H9 (cell line): ENCODE measurements at regions not wholly inside any gene's neighbourhood (a gene's known extent, or its start where the extent isn't known, plus 50 kb on each side); places are given as distances from the start of the nearest gene placed in this dataset.

ENCODE experiments used
- DNase-seq: peaks from one replicate; pipeline ENCODE4 v3.0.0-alpha.2; 2017
- H2AFZ ChIP-seq: one replicate; pipeline ENCODE4 v1.6.1; 2013; ENCODE audit warnings: mild to moderate bottlenecking, low read length, control low read depth, moderate library complexity
- H2AK5ac ChIP-seq: 2 replicates; pipeline ENCODE4 v1.6.1; 2013; ENCODE audit warnings: low read length, control low read depth, mixed read lengths; ENCODE audit not compliant: insufficient read length
- H2BK120ac ChIP-seq: one replicate; pipeline ENCODE4 v1.6.1; 2013; ENCODE audit warnings: low read depth, mild to moderate bottlenecking, low read length, control low read depth, inconsistent platforms; ENCODE audit not compliant: poor library complexity, severe bottlenecking
- H2BK12ac ChIP-seq: 2 replicates; pipeline ENCODE4 v1.6.1; 2013; ENCODE audit warnings: low read length, control low read depth, mixed read lengths, low read depth; ENCODE audit not compliant: insufficient read length
- H2BK15ac ChIP-seq: 2 replicates; pipeline ENCODE4 v1.6.1; 2013; ENCODE audit warnings: low read depth, low read length, control low read depth
- H2BK20ac ChIP-seq: one replicate; pipeline ENCODE4 v1.6.1; 2013; ENCODE audit warnings: low read depth, mild to moderate bottlenecking, low read length, control low read depth, inconsistent platforms; ENCODE audit not compliant: poor library complexity, severe bottlenecking
- H2BK5ac ChIP-seq: 2 replicates; pipeline ENCODE4 v1.6.1; 2013; ENCODE audit warnings: low read length, control low read depth, mixed read lengths; ENCODE audit not compliant: insufficient read length
- H3K14ac ChIP-seq: 2 replicates; pipeline ENCODE4 v1.6.1; 2013; ENCODE audit warnings: low read length, control low read depth; ENCODE audit not compliant: insufficient read depth
- H3K18ac ChIP-seq: 2 replicates; pipeline ENCODE4 v1.6.1; 2013; ENCODE audit warnings: low read depth, mild to moderate bottlenecking, mixed read lengths, low read length, control low read depth; ENCODE audit not compliant: insufficient read length
- H3K23ac ChIP-seq: 2 replicates; pipeline ENCODE4 v1.6.1; 2013; ENCODE audit warnings: low read length, control low read depth, mixed read lengths, low read depth; ENCODE audit not compliant: insufficient read length
- H3K23me2 ChIP-seq: 2 replicates; pipeline ENCODE4 v1.6.1; 2013; ENCODE audit warnings: low read depth, mild to moderate bottlenecking, mixed read lengths, low read length, control low read depth; ENCODE audit not compliant: insufficient read length, poor library complexity, severe bottlenecking
- H3K27ac ChIP-seq: 2 replicates; pipeline ENCODE4 v1.5.1; 2013; ENCODE audit warnings: low read length, control low read depth, mixed read lengths, low read depth; ENCODE audit not compliant: insufficient read length
- H3K27me3 ChIP-seq: 2 replicates; pipeline ENCODE4 v1.6.1; 2013; ENCODE audit warnings: low read length, control low read depth, inconsistent platforms; ENCODE audit not compliant: insufficient read depth
- H3K4ac ChIP-seq: 2 replicates; pipeline ENCODE4 v1.6.1; 2013; ENCODE audit warnings: low read depth, mild to moderate bottlenecking, control low read depth, inconsistent platforms, low read length, moderate library complexity
- H3K4me1 ChIP-seq: 2 replicates; pipeline ENCODE4 v1.6.1; 2013; ENCODE audit warnings: low read length, control low read depth, inconsistent platforms; ENCODE audit not compliant: insufficient read depth
- H3K4me2 ChIP-seq: 2 replicates; pipeline ENCODE4 v1.6.1; 2013; ENCODE audit warnings: low read length, control low read depth, mixed read lengths; ENCODE audit not compliant: insufficient read length, insufficient read depth
- H3K56ac ChIP-seq: 2 replicates; pipeline ENCODE4 v1.6.1; 2013; ENCODE audit warnings: low read depth, mild to moderate bottlenecking, mixed read lengths, low read length, control low read depth; ENCODE audit not compliant: insufficient read length
- H3K79me1 ChIP-seq: 2 replicates; pipeline ENCODE4 v1.6.1; 2013; ENCODE audit warnings: low read depth, mild to moderate bottlenecking, moderate library complexity, low read length, control low read depth, inconsistent platforms; ENCODE audit not compliant: insufficient read depth, poor library complexity, severe bottlenecking
- H3K79me2 ChIP-seq: 2 replicates; pipeline ENCODE4 v1.6.1; 2013; ENCODE audit warnings: low read length, control low read depth, inconsistent platforms; ENCODE audit not compliant: insufficient read depth
- H3K9ac ChIP-seq: 2 replicates; pipeline ENCODE4 v1.6.1; 2013; ENCODE audit warnings: low read length, control low read depth, mixed read lengths; ENCODE audit not compliant: insufficient read length; ENCODE audit errors: extremely low read depth
- H3K9me3 ChIP-seq: one replicate; pipeline ENCODE4 v1.6.1; 2013; ENCODE audit warnings: low read depth, low read length, inconsistent platforms; ENCODE audit not compliant: control insufficient read depth
- H3T11ph ChIP-seq: one replicate; pipeline ENCODE4 v1.6.1; 2013; ENCODE audit warnings: mild to moderate bottlenecking, low read length, control low read depth, inconsistent platforms
- H4K20me1 ChIP-seq: one replicate; pipeline ENCODE4 v1.6.1; 2013; ENCODE audit not compliant: control insufficient read depth, insufficient read length, insufficient read depth
- H4K5ac ChIP-seq: 2 replicates; pipeline ENCODE4 v1.6.1; 2013; ENCODE audit warnings: low read depth, mild to moderate bottlenecking, mixed read lengths, low read length, control low read depth; ENCODE audit not compliant: insufficient read length
- H4K8ac ChIP-seq: replicated peaks from 2 replicates; pipeline ENCODE4 v1.6.1; 2013; ENCODE audit warnings: low read length, control low read depth, mixed read lengths, low read depth; ENCODE audit not compliant: insufficient read length
- H4K91ac ChIP-seq: 2 replicates; pipeline ENCODE4 v1.6.1; 2013; ENCODE audit warnings: low read depth, mild to moderate bottlenecking, moderate library complexity, mixed read lengths, low read length, control low read depth; ENCODE audit not compliant: insufficient read length
- H3K27ac Mint-ChIP-seq, 3 experiments: 2 replicates in 2 of 3; 3 replicates in 1 of 3; pipeline ENCODE4 v1.8.0; 2020 to 2021; ENCODE audit warnings: mixed read lengths in 3 of 3, mild to moderate bottlenecking in 1 of 3, moderate library complexity in 1 of 3
- H3K27me3 Mint-ChIP-seq: 2 replicates; pipeline ENCODE4 v1.8.0; 2021; ENCODE audit warnings: low read depth, mild to moderate bottlenecking, moderate library complexity, mixed read lengths
- H3K36me3 Mint-ChIP-seq, 3 experiments: 2 replicates in 2 of 3; 3 replicates in 1 of 3; pipeline ENCODE4 v1.8.0; 2020 to 2021; ENCODE audit warnings: low read depth in 3 of 3, mixed read lengths in 3 of 3; ENCODE audit not compliant: insufficient read depth in 1 of 3
- H3K4me1 Mint-ChIP-seq, 2 experiments: 2 replicates each; pipeline ENCODE4 v1.8.0; 2020; ENCODE audit warnings: mixed read lengths in 2 of 2
- H3K4me3 Mint-ChIP-seq, 2 experiments: 2 replicates in 1 of 2; 3 replicates in 1 of 2; pipeline ENCODE4 v1.8.0; 2020 to 2021; ENCODE audit warnings: mild to moderate bottlenecking in 2 of 2, mixed read lengths in 2 of 2, moderate library complexity in 1 of 2
- H3K9me3 Mint-ChIP-seq, 2 experiments: 2 replicates in 1 of 2; 3 replicates in 1 of 2; pipeline ENCODE4 v1.8.0; 2020; ENCODE audit warnings: mild to moderate bottlenecking in 2 of 2, mixed read lengths in 2 of 2, moderate library complexity in 1 of 2
- WGBS: extraction: QIAGEN DNeasy Blood & Tissue Kit; methylation state at CpG from one replicate; pipeline ENCODE4 v1.1.7; 2013; ENCODE audit warnings: missing lambda C conversion rate, low lambda C conversion rate, mixed read lengths; ENCODE audit not compliant: insufficient read length; ENCODE audit errors: extremely low coverage; 5-methylcytosine and 5-hydroxymethylcytosine counted together
- TF ChIP-seq, protein P1 (sequence below): fragments of 200-600 bp; sonication (generic); conservative IDR thresholded peaks from 3 replicates; pipeline ENCODE4 v1.8.0; 2021; ENCODE audit warnings: antibody characterized with exemption, mild to moderate bottlenecking

GRCh38 chr4:27714073-27714472, 853.4 kb downstream of the STIM2 start:
- no peaks in the 10 kb centered on the region for H3K79me1 ChIP-seq
- no peak overlapping the region for H3K14ac ChIP-seq
- TF ChIP-seq, protein P1, sequence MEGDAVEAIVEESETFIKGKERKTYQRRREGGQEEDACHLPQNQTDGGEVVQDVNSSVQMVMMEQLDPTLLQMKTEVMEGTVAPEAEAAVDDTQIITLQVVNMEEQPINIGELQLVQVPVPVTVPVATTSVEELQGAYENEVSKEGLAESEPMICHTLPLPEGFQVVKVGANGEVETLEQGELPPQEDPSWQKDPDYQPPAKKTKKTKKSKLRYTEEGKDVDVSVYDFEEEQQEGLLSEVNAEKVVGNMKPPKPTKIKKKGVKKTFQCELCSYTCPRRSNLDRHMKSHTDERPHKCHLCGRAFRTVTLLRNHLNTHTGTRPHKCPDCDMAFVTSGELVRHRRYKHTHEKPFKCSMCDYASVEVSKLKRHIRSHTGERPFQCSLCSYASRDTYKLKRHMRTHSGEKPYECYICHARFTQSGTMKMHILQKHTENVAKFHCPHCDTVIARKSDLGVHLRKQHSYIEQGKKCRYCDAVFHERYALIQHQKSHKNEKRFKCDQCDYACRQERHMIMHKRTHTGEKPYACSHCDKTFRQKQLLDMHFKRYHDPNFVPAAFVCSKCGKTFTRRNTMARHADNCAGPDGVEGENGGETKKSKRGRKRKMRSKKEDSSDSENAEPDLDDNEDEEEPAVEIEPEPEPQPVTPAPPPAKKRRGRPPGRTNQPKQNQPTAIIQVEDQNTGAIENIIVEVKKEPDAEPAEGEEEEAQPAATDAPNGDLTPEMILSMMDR = no peak
- no peak overlapping the region for H3K18ac ChIP-seq
- H3K36me3 Mint-ChIP-seq = no peaks in the 10 kb centered on the region; a peak in 1 of 7 replicates
- no peaks in the 10 kb centered on the region for H3K27me3 ChIP-seq
- no peaks in the 10 kb centered on the region for H3K9me3 ChIP-seq
- H2BK120ac ChIP-seq = no peak overlapping the region
- H3K9ac ChIP-seq = no peak overlapping the region
- H2BK12ac ChIP-seq = no peak overlapping the region
- no peak overlapping the region for H4K91ac ChIP-seq
- H3K4me2 ChIP-seq = no peak overlapping the region
- H3K27ac Mint-ChIP-seq = no peak overlapping the region
- H3K56ac ChIP-seq = no peak overlapping the region
- H3K79me2 ChIP-seq = no peaks in the 10 kb centered on the region
- no peak overlapping the region for H3K4ac ChIP-seq
- no peak overlapping the region for H3T11ph ChIP-seq
- H2BK5ac ChIP-seq = no peak overlapping the region
- no peak overlapping the region for H3K23ac ChIP-seq
- H3K9me3 Mint-ChIP-seq = no peaks in the 10 kb centered on the region
- H3K4me3 Mint-ChIP-seq = no peak overlapping the region
- DNase-seq = no peak
- H2AFZ ChIP-seq = no peak overlapping the region
- H3K27me3 Mint-ChIP-seq = no peaks in the 10 kb centered on the region
- no peaks in the 10 kb centered on the region for H3K23me2 ChIP-seq
- H2AK5ac ChIP-seq = no peak overlapping the region
- WGBS = no CpG with 5 or more reads among the region's 1 CpG
- H3K27ac ChIP-seq = no peak overlapping the region
- no peak overlapping the region for H4K5ac ChIP-seq
- no peaks in the 10 kb centered on the region for H3K4me1 ChIP-seq
- H3K4me1 Mint-ChIP-seq = no peaks in the 10 kb centered on the region
- H2BK15ac ChIP-seq = no peak overlapping the region
- H4K8ac ChIP-seq = no peak overlapping the region
- H2BK20ac ChIP-seq = no peak overlapping the region
- no peaks in the 10 kb centered on the region for H4K20me1 ChIP-seq
